HG02970 (cell line): ENCODE measurements at regions not wholly inside any gene's neighbourhood (a gene's known extent, or its start where the extent isn't known, plus 50 kb on each side); places are given as distances from the start of the nearest gene placed in this dataset.
"Not testable (repeated sequence)": the region's sequence is repeated elsewhere in the genome, so short reads cannot be mapped to it uniquely, and the experiment has no call there.

ENCODE experiments used
- ATAC-seq: cut with Tn5 transposase; IDR thresholded peaks from one replicate; pipeline ENCODE4 v1.9.1; 2021; ENCODE audit warnings: mild to moderate bottlenecking, moderate library complexity, moderate number of reproducible peaks; ENCODE audit not compliant: unreplicated experiment, low FRiP score

- no peak for ATAC-seq
Measured at GRCh38 chr6:137313928-137314855, 95.0 kb upstream of the IFNGR1 start.

- no peak for ATAC-seq
Measured at GRCh38 chr6:137313211-137313610, 94.0 kb upstream of the IFNGR1 start.

- no peak for ATAC-seq
Measured at GRCh38 chr6:137311940-137312339, 92.8 kb upstream of the IFNGR1 start.

GRCh38 chr6:137309078-137309762, 90.0 kb upstream of the IFNGR1 start:
- no peak for ATAC-seq

- ATAC-seq, result no peak
Measured at GRCh38 chr6:137307163-137307854, 88.1 kb upstream of the IFNGR1 start.

- ATAC-seq, result no peak
Measured at GRCh38 chr6:137305691-137306090, 86.5 kb upstream of the IFNGR1 start.

- ATAC-seq, result no peak
Measured at GRCh38 chr6:137304020-137304780, 85.0 kb upstream of the IFNGR1 start.

- ATAC-seq, result no peak
Measured at GRCh38 chr6:137303441-137303840, 84.3 kb upstream of the IFNGR1 start.

GRCh38 chr6:137299681-137300080, 80.5 kb upstream of the IFNGR1 start:
- no peak for ATAC-seq

GRCh38 chr6:137297887-137298286, 78.7 kb upstream of the IFNGR1 start:
- ATAC-seq, result no peak

- not testable (repeated sequence) for ATAC-seq
Measured at GRCh38 chr6:137292326-137292725, 73.1 kb upstream of the IFNGR1 start.

- no peak for ATAC-seq
Measured at GRCh38 chr6:137291441-137291840, 72.3 kb upstream of the IFNGR1 start.

- ATAC-seq, result no peak
Measured at GRCh38 chr6:137290601-137291261, 71.5 kb upstream of the IFNGR1 start.

GRCh38 chr6:137286916-137287315, 67.7 kb upstream of the IFNGR1 start:
- no peak for ATAC-seq

GRCh38 chr6:137286368-137286767, 67.2 kb upstream of the IFNGR1 start:
- no peak for ATAC-seq

- ATAC-seq, result no peak
Measured at GRCh38 chr6:137284811-137285110, 65.6 kb upstream of the IFNGR1 start.

- no peak for ATAC-seq
Measured at GRCh38 chr6:137283940-137284810, 65.0 kb upstream of the IFNGR1 start.

- no peak for ATAC-seq
Measured at GRCh38 chr6:137283080-137283479, 63.9 kb upstream of the IFNGR1 start.

GRCh38 chr6:137282254-137282653, 63.1 kb upstream of the IFNGR1 start:
- no peak for ATAC-seq
